ENCODE measurements at regions not wholly inside any gene's neighbourhood (a gene's known extent, or its start where the extent isn't known, plus 50 kb on each side); places are given as distances from the start of the nearest gene placed in this dataset.

- no peak overlapping the region for H3K4me3 ChIP-seq (ENCODE audit: low read length)
- TF ChIP-seq CTCF (IDR thresholded peaks at IDR 0.05; ENCODE audit: insufficient read depth, low read depth, low read length, missing control alignments): no peak
- DNase-seq (ENCODE audit: low read depth): no peak
Measured at GRCh38 chrX:82230013-82230412, 1028.1 kb downstream of the SH3BGRL start.

- no peak for DNase-seq (ENCODE audit: low read depth)
- no peak overlapping the region for H3K4me3 ChIP-seq (ENCODE audit: low read length)
- no peak for TF ChIP-seq CTCF (IDR thresholded peaks at IDR 0.05; ENCODE audit: insufficient read depth, low read depth, low read length, missing control alignments)
Measured at GRCh38 chrX:82232679-82233078, 1030.8 kb downstream of the SH3BGRL start.

- no peak for DNase-seq (ENCODE audit: low read depth)
- H3K4me3 ChIP-seq (ENCODE audit: low read length): no peak overlapping the region
- TF ChIP-seq CTCF (IDR thresholded peaks at IDR 0.05; ENCODE audit: insufficient read depth, low read depth, low read length, missing control alignments): no peak
Measured at GRCh38 chrX:82237328-82237727, 1035.4 kb downstream of the SH3BGRL start.
